Stomach (tissue), 4 donors: ENCODE measurements at regions not wholly inside any gene's neighbourhood (a gene's known extent, or its start where the extent isn't known, plus 50 kb on each side); places are given as distances from the start of the nearest gene placed in this dataset.

Source experiments
- EP300 ChIP-seq: sonication (generic); formaldehyde crosslinking; IDR thresholded peaks from one replicate; pipeline ENCODE4 v1.6.1; 2017; ENCODE audit warnings: antibody characterized with exemption
- TF ChIP-seq, protein P1 (sequence below), 7 experiments: fragments of 450-650 bp in 4 of 7; fragments of 200-600 bp in 3 of 7; sonication (generic) in 3 of 7; IDR thresholded peaks; one replicate each; pipeline ENCODE4 v1.5.1; 2016 to 2019; ENCODE audit warnings: antibody characterized with exemption in 7 of 7, control low read depth in 2 of 7, mild to moderate bottlenecking in 1 of 7

DNA sequence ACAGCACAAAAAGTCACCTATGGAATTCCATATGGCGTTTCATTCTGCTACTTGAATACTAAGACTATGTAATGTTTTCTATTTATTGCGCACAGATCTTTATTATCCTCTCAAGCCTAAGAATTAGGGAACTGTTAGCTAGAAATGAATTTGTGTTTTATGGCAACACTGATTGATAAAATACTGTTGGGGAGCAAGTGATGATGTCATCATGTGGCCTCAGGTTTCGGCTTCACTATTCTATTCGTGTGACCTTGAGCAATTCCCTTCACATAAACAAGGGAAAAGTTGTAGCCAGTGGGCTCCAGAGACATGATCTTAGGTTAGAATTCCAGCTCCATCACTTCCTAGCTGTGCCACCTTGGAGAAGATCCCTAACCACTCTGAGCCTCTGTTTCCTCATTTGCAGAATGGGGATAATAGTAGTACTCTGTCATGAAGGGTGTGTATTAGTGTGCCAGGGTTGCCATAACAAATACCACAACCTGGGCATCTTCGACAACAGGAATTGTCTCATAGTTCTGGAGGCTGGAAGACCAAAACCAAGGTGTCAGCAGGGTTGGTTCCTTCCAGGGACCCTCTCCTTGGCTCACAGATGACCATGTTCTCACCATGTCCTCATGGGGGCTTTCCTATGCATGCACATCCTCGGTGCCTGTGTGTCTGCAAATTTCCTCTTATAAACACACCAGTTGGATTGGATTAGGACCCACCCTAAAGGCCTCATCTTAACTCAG lies 371.2 kb downstream of the RRAGC start:
- TF ChIP-seq, protein P1, sequence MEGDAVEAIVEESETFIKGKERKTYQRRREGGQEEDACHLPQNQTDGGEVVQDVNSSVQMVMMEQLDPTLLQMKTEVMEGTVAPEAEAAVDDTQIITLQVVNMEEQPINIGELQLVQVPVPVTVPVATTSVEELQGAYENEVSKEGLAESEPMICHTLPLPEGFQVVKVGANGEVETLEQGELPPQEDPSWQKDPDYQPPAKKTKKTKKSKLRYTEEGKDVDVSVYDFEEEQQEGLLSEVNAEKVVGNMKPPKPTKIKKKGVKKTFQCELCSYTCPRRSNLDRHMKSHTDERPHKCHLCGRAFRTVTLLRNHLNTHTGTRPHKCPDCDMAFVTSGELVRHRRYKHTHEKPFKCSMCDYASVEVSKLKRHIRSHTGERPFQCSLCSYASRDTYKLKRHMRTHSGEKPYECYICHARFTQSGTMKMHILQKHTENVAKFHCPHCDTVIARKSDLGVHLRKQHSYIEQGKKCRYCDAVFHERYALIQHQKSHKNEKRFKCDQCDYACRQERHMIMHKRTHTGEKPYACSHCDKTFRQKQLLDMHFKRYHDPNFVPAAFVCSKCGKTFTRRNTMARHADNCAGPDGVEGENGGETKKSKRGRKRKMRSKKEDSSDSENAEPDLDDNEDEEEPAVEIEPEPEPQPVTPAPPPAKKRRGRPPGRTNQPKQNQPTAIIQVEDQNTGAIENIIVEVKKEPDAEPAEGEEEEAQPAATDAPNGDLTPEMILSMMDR (IDR thresholded peaks at IDR 0.05): no peak
- no peak for TF ChIP-seq EP300
